ENCODE measurements at regions not wholly inside any gene's neighbourhood (a gene's known extent, or its start where the extent isn't known, plus 50 kb on each side); places are given as distances from the start of the nearest gene placed in this dataset.
A peak's percentile ranks its signal among the peaks of the same experiment; 100 is the strongest.

DNA sequence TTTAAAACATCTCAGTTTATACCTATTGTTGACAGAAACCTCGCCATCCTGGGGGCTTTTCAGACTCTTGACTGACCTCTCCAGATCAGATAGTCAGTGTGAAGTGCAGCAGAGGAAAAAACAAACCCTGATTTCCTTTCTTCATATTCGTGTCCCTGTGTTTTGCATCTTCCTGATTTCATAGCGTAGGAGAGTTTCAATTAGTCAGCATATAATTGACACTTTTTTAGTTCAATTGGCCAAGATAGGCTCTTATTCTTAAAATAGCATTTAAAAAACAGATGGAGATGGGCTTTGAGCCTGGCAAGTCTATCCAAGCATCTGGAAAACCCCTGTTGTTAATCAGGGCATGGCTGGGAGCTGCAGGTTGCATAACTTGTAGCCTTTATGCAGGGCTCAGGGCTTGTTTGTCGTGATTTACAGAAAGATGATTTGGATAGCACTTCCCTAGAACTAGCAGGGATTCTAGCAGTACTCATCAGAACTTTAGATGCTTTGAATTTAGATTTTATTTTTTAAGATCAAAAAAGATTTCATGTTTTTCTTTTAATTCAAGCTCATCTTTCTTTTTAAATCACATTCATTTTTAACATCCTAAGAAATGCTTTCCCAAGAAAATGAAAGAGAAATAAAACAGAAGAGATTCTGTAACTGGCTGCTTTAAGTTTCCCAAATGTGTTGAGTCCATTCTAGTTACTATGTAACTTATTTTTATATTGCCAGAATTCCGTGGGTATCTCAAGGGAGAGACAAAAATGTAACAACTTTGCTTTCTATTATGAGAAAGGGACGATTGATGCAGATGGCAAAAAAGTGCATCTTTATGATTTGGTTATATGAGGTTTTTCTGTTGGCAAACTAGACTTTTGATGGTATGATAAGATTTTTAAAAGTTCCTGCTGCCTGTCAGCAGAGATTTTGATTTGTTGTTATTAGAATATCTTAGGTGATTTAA, 270.8 kb upstream of the FZD8 start:
- no peak for FAIRE-seq

DNA sequence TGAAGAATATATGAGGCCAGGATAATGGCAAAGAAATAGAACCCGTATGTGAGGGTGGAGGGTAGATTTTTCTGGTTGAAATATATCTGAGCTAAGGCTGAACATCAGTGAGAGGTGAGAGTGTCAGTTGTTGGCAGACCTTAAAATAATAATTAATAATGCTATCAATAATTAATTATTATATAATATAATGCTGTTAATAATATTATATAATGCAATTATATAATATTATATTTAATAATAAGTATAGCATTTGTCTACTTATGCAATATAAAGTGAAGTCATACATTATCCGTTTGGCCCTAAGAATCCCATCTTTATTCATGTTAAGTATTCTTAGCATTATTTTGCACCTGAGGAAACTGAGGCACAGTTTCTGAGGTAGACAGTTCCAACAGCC, 269.9 kb upstream of the FZD8 start:
- FAIRE-seq, result no peak

DNA sequence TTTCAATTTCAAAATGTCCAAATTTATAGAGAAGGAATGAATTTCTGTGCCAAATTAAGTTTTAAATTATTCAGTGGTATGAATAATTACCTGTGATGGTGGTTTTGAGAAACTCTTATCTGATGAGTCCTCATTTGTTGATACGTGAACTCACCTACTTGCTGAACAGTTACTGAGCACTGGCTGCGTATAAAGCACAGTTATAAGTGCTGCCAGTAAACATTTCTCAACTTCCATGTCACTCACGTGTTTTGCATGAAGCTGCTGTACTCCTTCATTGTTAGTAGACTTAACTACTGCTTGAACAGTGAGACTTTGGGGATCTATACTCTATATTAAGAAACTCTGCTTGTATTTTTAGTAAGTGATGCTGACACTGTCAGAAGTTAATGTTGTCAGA, 269.1 kb upstream of the FZD8 start:
- FAIRE-seq, result no peak

DNA sequence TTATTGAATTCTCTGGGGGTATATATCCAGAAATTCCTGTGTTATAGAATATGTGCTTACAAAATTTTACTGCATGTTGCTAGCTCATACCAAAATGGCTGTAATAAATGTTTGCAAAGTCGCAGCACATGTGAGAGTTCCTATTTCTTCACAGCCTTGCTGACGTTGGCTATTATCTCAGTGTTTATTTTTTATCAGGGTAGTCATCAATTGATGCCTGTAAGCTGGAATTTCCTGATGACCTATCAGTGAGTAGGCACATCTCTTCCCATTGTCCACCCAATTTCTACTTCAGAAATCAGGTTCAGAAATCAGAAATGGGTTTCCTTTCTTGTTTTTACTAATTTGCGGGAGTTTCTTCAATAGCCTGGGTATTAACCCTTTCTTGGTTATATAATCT, 268.1 kb upstream of the FZD8 start:
- FAIRE-seq, result no peak

DNA sequence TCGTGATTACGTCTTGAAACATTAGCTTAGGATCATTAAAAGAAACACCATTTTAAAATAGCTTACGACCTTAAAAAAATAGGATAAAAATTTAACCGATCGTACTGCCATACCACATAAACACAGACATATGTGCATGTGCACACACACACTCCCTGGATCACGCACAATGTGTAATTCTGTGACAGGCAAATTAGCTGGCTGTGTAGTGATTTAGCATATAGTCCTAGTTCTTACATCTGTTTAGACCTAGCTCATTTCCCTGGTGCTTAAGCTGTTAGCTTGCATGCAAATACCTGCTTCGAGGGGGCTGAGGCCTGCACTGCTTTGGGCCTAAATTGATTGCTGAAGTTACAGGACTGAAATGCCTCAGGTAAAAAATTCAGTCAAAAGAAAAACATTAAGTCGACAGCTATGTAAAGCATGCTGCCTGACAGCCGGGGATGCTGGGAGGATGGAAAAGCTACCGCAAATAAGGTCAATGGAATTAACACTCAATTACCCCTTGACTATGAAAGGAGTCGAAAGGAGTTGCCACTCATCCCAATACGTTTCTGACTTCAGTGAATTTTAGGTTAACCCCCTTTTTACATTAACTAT, 267.1 kb upstream of the FZD8 start:
- FAIRE-seq, result no peak

DNA sequence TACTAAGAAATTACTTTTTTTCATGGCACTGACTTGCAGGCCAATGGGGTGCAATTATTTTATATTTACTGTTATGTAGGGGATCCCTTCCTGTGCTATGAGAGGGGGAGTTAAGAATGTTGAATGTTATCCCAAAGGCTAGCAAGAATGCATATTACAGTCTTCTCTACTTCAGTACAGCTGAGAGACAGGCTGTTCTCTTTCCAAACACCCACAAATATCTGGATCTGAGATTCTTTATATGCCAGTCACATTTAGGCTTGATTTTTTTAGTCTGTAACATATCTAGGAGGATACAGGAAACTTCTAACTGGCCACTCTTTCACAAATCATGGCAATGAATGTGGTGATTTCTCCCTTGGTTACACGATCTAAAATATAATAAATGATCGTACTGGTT, 266.4 kb upstream of the FZD8 start:
- FAIRE-seq, result no peak

DNA sequence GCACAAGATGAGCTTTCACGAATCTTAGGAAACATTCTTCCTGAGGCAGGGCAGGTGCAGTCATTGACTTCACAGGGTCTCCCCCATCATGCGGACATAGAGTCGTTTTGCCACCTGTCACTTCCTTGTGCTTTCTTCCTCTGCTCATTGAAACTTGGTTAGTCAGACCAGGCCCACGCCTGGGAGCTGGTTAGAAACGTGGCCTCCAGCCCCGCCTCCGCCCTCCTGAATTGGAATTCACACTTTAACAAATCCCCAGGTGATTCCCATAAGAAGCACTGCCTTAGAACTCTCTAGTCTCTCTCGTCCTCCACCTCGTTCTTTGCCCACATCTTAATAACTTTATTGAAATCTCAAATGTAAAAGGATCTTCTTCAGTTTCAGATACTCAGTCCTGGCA, 265.5 kb upstream of the FZD8 start:
- FAIRE-seq, result no peak

DNA sequence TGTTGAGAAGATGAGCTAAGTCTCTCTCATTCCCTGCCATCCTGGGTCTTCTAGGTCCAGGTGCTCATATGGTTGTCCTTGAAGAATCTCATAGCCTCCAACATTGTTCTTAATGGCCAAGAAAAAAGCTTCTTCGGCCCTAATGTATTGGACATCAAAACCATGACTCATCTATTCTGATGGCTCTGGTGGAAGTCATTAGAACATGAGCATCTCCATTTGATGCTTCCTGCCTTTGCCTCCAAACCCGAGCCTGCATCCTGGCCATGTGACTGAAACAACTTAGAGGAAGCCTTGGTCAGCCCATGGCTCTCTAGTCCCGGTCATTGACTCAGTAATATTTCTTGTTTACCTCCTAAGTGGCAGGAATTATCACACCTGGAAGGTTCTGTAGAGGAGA, 264.1 kb upstream of the FZD8 start:
- FAIRE-seq, result no peak

DNA sequence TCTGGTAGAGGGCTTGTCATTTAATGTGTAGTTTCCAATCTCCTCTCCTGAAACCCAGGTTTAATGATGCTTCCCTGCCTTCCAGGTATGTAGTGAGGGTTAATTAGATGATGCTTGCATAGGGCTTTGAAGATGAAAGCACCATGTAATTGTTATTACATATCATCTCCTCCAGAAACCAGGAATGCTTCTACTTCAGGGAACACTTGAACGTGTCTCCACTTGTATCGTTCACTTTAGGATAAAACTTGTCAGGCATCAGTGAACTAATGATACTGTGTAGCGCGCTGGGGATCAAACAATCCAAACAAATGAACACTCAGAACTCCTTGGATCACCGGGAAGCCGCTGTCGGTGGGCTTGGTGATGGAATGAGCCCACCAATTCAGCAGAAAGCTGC, 260.9 kb upstream of the FZD8 start:
- FAIRE-seq, result no peak

DNA sequence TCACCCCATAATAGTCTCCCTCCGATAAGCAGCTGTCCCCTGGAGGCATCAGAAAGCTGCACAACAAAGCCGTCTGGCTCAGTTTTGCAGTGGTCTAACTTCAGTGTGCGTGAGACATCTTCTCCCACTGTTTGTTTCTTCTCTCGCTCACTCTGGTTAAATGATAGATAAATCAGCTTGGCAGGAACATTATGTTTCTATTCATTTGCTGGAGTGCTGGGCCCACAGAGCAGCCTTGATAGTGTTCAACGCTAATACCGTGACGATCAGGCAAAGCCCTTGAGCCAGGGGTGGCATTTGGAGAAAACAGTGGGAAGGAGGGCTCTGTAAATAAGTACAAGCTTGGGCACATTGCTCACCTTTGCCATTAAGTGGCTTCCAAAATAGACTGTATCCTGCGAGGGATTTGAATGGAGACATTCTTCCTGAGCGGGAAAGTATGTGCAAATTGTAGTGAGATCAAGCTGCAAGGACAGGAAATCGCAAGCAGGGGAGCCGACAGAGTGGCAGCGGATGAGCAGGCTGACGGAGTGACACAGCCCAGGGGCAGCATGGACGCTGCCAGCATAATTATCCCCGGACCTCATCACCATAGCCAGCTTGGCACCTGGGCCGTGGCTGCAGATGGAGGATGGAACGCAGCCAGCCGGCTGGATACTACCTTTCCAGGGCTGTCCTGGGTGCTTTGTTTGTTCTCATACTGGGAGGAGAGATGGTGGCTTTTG, 256.8 kb upstream of the FZD8 start:
- FAIRE-seq, result no peak

DNA sequence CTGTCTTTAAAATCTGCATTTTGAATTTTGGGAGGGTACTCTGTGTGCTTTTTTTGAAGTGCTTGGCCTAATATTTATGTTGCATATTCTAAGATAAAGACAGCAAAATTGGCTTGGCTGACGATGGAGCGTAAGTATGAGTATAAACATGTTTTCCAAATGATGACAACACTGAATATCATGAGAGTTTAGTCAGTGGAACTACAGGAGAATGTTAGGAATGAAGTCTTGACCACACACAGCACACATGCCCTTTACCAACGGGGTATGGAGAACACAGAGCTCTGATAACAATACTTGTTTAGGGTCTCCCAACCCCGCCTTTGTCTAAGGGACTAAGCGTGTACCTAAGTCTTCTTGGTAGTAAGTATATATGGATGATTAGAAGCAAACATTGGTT, 253.9 kb upstream of the FZD8 start:
- FAIRE-seq, result no peak

DNA sequence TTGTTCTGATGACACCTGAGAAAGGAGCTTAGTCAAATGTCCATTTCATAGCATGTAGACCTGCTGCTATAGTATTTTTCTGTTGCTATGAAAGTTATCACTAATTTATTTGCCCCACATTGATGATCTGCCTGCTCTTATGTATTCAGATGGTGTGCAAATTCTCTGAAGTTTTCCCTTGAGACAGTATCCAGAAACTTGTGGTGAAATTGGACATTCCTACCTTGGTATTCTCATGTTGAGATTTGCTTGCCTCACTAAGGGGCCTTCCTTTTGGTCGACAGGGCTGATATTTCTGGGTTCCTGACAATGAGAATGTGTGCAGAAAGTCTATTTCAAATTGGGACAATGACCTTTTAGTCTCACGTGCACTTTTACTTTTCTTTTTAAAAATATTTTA, 253.2 kb upstream of the FZD8 start:
- no peak for FAIRE-seq

DNA sequence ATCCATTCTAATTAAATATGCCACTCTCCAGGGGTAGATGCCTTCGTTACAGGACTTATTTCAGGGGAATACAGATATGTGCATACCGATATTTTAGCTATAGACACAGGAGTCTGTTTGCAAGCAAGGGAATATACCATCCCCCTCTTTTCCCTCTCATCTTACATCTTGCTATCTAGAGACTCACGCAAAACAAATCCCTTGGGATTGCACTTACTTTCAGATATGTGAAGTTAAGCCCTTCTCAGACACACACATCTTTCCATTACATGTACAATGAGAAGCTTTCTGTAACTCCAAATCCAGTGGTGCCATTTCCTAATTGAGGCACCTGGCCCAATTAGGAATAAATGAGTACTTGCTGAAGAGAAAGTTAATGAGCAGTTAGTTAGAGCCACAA, 250.4 kb upstream of the FZD8 start:
- no peak for FAIRE-seq

DNA sequence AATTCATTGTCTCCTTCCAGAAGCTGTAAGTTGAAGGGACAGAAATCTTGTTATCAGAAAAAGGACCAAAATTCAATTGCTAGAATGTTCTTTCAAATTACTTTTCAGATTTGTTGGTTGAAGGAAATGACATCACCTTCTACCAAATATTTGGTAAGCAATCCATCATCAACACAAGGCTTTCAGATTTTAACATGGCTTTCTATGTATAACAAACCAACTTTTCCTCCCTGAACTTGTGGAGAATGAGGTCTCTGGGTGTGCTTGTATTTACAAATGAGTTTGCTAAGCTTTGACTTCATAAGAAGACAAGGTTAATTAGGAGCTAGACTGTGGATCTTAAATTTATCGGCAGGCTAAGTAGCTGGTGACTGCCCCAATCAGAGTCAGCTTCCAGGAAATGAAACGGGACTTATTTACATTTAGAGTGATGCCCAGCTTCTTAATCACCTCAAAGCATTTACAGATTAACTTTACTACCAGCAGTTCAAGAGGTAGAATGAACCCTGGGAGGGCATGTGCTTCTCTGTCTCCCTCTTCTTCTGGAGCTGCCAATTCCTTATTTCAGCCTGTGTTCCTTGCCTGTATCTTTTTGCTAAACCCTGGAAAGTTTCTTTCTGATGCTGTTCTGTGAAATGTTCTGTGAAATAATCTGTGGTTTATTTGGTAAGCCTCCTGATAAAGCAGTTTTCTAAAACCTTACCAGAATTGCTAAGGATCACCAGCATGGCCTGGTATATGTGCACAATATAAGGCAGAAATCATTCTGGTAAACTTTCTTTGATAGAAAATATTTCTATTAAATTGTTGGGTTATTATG, 248.8 kb upstream of the FZD8 start:
- no peak for FAIRE-seq

DNA sequence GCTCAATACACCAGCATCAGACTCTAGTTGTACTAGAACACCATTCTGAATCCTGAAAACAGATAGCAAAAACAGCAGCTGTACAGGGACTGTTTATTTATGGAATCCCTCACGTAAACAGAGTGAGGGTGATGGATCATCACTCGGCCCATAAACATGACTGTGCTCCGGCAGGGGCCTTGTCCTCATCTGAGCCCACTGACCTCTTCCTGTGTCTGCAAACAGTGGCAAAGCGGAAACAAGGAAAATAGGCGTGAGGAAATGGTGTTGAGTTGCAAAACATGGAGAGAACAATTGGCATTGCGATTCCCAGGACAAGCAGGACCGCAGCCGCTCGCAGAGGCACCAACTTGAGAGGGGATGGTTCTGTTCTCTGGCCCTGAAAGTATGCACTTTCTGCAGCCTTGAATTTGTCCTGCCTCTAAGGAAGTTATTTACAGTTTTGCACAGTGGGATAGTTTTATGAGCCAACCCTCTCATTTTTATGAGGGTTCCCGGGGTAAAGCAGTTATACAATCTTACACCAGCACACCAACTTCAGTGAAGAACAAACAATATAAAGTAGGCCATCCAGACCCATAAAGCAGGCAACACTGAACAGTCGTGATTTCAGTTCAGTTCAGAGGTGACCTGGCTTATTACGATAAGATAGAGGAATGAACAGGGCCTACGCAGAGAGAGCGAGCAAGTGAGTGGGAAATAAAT, 248.0 kb upstream of the FZD8 start:
- peak; percentile 71 for FAIRE-seq

DNA sequence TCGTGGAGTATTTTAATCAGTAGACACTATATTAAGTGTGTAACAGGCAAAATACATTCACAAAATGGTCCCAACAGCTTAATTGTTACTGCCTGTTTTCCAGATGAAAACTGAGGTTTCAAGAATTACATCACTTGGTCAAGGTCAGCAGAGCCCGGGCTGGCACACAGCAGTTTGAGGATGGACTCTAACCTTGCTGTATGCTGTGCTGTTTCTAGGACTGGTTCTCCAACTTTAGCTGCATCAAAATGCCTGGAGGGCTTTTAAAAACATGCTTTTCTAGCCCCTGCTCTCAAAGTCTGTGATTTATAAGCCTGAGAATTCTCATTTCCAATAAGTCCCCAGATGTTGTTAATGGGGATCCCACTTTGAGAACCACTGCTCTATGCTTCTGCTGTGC, 247.1 kb upstream of the FZD8 start:
- no peak for FAIRE-seq

DNA sequence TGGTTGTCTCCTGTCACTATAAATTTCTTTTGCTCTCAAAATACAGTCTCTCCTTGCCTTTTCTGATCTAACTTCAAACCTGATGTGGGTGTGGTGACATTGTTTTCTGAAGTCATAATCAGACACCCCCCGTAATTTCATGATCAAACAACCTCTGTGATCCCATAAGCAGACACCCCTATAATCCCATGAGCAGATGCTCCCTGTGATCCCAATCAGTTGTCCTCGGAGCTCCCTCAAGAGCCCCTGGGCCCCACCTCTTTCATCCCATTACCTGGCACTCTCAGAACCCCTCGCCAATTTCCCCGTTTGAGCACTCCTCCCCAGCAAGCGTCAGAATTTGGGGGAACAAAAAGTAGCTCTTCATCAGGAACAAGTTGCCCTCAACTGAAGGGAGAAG, 246.3 kb upstream of the FZD8 start:
- FAIRE-seq, result no peak

DNA sequence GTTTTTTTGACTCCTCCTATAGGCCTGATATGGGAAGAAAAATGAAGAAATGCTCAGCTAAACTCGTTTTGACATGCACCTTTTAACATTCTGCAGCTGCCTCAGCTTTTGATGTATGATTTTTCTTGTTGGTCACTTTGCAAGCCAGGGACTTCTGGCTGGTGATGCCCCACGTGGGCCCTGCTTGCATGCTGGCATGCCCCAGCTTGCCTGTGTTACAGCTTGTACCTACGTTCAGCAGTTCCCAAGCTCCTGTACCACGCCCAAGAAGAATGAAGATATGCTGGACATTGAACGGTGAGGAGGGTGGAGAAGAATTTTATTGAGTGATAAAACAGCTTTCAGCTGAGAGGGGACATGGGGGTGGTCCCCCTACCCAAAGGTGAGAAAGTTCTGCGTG, 245.6 kb upstream of the FZD8 start:
- FAIRE-seq, result no peak

DNA sequence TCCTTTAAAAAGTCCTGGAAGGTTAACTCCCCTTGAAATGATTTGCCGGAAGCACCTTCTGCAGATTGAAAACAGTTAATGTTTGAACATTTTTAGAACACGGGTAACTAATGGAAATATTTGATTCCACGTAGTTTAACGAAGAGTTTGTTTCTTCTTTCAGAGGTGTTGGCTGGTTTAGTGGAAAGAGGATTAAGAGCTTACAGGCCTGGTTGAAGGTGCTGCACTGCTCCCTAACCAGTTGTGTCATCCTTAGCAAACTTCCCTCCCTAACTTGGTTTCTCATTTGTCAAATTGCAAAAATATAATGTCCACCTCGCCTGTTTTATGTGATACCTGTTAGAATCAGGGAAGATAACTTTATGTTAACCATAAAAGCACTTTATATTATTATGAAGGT, 243.0 kb upstream of the FZD8 start:
- FAIRE-seq, result no peak

DNA sequence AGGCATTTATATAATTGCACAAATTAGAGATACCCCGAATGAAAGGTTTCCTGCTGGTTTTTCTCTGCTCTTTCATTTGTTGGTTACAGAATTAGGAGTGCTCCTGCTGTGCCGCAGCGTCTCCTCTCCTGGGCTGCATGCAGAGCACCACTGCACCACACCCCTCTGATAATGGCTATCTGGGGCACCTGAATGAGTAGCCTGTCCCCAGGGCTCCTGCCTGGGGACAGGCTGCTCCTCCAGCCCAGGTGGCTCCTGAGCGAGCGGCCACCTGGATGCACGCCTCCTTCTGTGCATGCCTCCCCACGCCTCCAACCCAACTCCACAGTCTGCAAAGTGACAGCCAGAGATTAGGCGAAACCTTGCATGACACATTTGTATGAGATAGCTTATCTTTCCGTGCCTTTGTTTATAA, 242.6 kb upstream of the FZD8 start:
- no peak for FAIRE-seq

DNA sequence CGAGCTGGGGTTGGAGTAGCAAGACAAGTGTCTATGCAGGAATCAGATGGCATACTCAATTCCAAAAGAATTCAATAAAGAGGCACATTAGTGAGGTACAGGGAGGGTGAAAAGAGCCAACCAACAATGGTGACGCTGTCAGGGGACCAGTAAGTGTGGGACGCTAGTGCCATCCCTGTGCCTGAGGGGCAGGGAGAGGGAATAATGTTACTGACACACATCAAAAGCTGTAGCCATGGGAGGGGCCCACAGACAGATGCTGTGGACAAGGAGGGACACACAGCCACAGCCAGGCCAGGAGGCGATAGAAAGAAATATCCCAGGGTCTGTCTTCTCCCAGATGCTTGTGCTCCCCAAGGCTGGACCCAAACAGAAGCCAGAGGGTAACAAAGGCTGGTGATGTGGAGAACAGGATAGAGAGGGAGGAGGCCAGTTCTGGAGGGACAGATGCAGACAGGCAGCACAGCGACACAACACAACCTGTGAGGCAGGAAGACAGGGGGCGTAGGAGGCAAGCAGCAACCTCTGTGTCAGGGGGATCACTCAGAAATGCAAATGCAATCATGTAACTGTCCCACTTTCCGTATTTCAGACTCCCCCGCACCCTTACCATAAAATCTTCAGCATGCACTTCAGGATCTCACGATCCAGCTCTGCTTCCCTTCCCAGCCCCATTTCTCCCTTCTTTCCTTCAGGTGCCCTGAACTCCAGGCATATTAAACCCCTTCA, 240.5 kb upstream of the FZD8 start:
- no peak for FAIRE-seq

DNA sequence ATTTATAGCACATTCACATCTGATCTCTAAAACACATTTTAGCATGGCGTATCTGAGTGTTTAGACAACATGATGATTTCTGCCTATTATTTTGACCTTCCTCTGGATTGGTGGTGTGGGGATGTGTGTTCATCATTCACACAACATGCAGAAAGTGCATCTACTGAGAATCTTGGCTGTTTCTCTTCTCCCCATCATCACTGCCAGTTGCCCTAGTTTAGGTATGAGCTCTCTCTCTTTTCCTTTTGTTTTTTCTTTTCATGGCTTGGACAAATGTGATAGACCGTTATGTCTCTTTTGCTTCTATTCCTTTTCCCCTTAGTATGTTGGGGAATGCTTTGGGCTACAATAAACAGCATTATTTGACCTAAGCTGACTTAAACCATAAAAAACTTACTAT, 239.2 kb upstream of the FZD8 start:
- no peak for FAIRE-seq

All from endometrium (tissue), 2 donors.